SK-N-SH treated with all-trans-retinoic acid at 6 μM for 48 hours (cell line): ENCODE measurements at regions not wholly inside any gene's neighbourhood (a gene's known extent, or its start where the extent isn't known, plus 50 kb on each side); places are given as distances from the start of the nearest gene placed in this dataset.

ENCODE experiments used
- ATAC-seq: fragments of 200-7000 bp; cut with Tn5 transposase; 3 replicates; pipeline ENCODE4 v1.9.1; 2020; ENCODE audit warnings: mild to moderate bottlenecking, moderate library complexity
- ARNTL ChIP-seq: fragments of 450-650 bp; formaldehyde crosslinking; IDR thresholded peaks from 2 replicates; pipeline ENCODE4 v1.5.0; 2020; ENCODE audit warnings: low read depth, mild to moderate bottlenecking, moderate library complexity, borderline replicate concordance
- CREB5 ChIP-seq: fragments of 250-450 bp; sonication (Bioruptor Pico); IDR thresholded peaks from 2 replicates; pipeline ENCODE4 v1.5.1; 2020; ENCODE audit warnings: low read depth, mild to moderate bottlenecking, moderate library complexity
- CSRNP3 ChIP-seq: fragments of 250-450 bp; sonication (Bioruptor Pico); IDR thresholded peaks from 2 replicates; pipeline ENCODE4 v1.5.1; 2021; ENCODE audit warnings: mild to moderate bottlenecking, moderate library complexity
- ESRRG ChIP-seq: fragments of 250-450 bp; sonication (Bioruptor Pico); IDR thresholded peaks from 2 replicates; pipeline ENCODE4 v1.6.1; 2021; ENCODE audit warnings: mild to moderate bottlenecking
- GLIS3 ChIP-seq: fragments of 250-450 bp; sonication (Bioruptor Pico); IDR thresholded peaks from 2 replicates; pipeline ENCODE4 v1.5.0; 2020; ENCODE audit warnings: mild to moderate bottlenecking, moderate library complexity
- ISL1 ChIP-seq: fragments of 250-450 bp; sonication (Bioruptor Pico); IDR thresholded peaks from 2 replicates; pipeline ENCODE4 v2.1.2; 2022; ENCODE audit warnings: mild to moderate bottlenecking, moderate library complexity
- OSR1 ChIP-seq: fragments of 250-450 bp; sonication (Bioruptor Pico); IDR thresholded peaks from 2 replicates; pipeline ENCODE4 v1.8.0; 2022; ENCODE audit warnings: moderate library complexity, mild to moderate bottlenecking, inconsistent platforms
- PATZ1 ChIP-seq: fragments of 250-450 bp; sonication (Bioruptor Pico); IDR thresholded peaks from 2 replicates; pipeline ENCODE4 v1.8.0; 2020; ENCODE audit warnings: mild to moderate bottlenecking, moderate library complexity, borderline replicate concordance
- SNAI2 ChIP-seq: fragments of 250-450 bp; sonication (Bioruptor Pico); IDR thresholded peaks from 2 replicates; pipeline ENCODE4 v1.5.0; 2020; ENCODE audit warnings: mild to moderate bottlenecking, moderate library complexity
- TCF4 ChIP-seq: fragments of 250-450 bp; sonication (Bioruptor Pico); IDR thresholded peaks from 2 replicates; pipeline ENCODE4 v1.8.0; 2021; ENCODE audit warnings: mild to moderate bottlenecking, moderate library complexity, borderline replicate concordance
- TOX ChIP-seq: fragments of 250-450 bp; sonication (Bioruptor Pico); IDR thresholded peaks from 2 replicates; pipeline ENCODE4 v1.8.0; 2021; ENCODE audit warnings: mild to moderate bottlenecking, moderate library complexity, borderline replicate concordance
- TSHZ2 ChIP-seq: fragments of 250-450 bp; sonication (Bioruptor Pico); IDR thresholded peaks from 2 replicates; pipeline ENCODE4 v1.5.0; 2020; ENCODE audit warnings: mild to moderate bottlenecking, moderate library complexity
- ZC3H10 ChIP-seq: fragments of 250-450 bp; sonication (Bioruptor Pico); IDR thresholded peaks from 2 replicates; pipeline ENCODE4 v1.5.1; 2021; ENCODE audit warnings: mild to moderate bottlenecking, moderate library complexity
- ZFP3 ChIP-seq: fragments of 250-450 bp; sonication (Bioruptor Pico); IDR thresholded peaks from 2 replicates; pipeline ENCODE4 v1.5.0; 2020; ENCODE audit warnings: mild to moderate bottlenecking, moderate library complexity
- ZFP30 ChIP-seq: fragments of 450-650 bp; formaldehyde crosslinking; IDR thresholded peaks from 2 replicates; pipeline ENCODE4 v1.5.0; 2022; ENCODE audit warnings: mild to moderate bottlenecking, moderate library complexity
- ZNF565 ChIP-seq: fragments of 450-650 bp; formaldehyde crosslinking; conservative IDR thresholded peaks from 2 replicates; pipeline ENCODE4 v1.5.0; 2020; ENCODE audit warnings: low read depth, mild to moderate bottlenecking, moderate library complexity
- ZNF70 ChIP-seq: fragments of 450-650 bp; formaldehyde crosslinking; IDR thresholded peaks from 2 replicates; pipeline ENCODE4 v1.5.0; 2020; ENCODE audit warnings: mild to moderate bottlenecking, moderate library complexity
- ZNF8 ChIP-seq: fragments of 450-650 bp; formaldehyde crosslinking; IDR thresholded peaks from 2 replicates; pipeline ENCODE4 v1.5.0; 2020; ENCODE audit warnings: mild to moderate bottlenecking, moderate library complexity

DNA sequence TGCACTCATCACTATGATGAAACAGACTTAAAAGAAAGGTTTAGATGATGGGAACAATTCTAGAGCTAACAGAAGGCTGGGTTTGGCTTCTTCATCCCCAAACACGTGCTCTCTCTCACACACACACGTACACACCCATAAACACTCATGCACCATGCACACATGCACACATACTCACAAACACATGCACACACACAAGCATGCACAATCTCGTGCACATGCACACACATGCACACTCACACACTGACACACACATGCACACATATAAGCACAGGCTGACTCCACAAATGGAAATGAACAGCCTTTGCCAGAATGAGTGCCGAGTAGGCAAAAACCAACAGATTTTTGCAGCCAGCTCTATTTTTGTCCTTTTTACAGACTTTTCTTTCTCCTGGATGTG is 1571.6 kb downstream of the AACS start:
- no peak for ATAC-seq

DNA sequence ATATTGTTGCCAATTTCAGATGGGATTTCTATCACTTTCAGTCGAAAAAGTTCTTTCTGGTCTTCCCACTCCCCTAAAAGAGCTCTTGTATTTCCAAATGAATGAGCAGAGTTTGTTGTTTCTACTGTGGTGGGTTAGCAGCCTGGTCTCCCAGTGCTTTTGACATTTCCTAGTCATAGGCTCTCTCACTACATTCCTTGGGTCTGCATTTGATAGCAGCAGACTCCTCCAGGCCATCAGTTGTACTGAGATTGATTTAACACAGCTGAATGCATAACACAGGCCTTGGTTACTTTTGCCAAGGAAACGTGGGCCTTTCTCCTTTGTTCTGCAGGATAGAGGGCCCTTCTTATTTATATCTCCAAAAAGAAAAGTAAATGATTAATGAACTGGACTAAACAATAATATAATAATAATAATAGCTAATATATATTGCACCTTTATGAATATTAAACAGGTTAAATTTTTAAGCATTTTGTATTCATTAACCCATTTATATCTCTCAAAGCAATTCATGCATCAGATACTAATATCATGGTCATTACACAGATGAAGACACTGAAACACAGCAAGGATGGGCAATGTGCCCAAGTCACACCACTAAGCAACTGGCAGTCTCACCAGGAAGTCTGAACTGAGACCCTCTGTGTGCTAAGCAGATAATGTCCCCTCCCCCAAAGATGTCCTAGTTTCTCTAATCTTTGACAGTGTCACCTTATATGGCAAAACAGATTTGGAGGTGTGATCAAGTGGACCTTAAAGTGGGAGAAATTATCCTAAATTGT is 1579.2 kb downstream of the AACS start:
- TF ChIP-seq TOX (CRISPR knock-in tag) (no peak), SNAI2 (CRISPR knock-in tag) (no peak), GLIS3 (CRISPR knock-in tag) (no peak), ISL1 (CRISPR knock-in tag) (no peak), ZNF70 (no peak), PATZ1 (CRISPR knock-in tag) (no peak), CSRNP3 (CRISPR knock-in tag) (no peak)
- no peak for ATAC-seq

More for the DNA sequence above, 1571.6 kb downstream of the AACS start:
- TF ChIP-seq CSRNP3 (CRISPR knock-in tag) = no peak
- no peak for TF ChIP-seq SNAI2 (CRISPR knock-in tag)
- no peak for TF ChIP-seq ISL1 (CRISPR knock-in tag)
- no peak for TF ChIP-seq OSR1 (CRISPR knock-in tag)
- no peak for TF ChIP-seq ZNF8 (CRISPR knock-in tag)
- TF ChIP-seq ESRRG (CRISPR knock-in tag) = no peak
- TF ChIP-seq TCF4 (CRISPR knock-in tag) = no peak
- TF ChIP-seq ZNF565 (CRISPR knock-in tag) = no peak
- no peak for TF ChIP-seq TSHZ2 (CRISPR knock-in tag)
- TF ChIP-seq PATZ1 (CRISPR knock-in tag) = no peak
- TF ChIP-seq ZFP30 = no peak

- TF ChIP-seq ZFP3 (CRISPR knock-in tag) (no peak), SNAI2 (CRISPR knock-in tag) (no peak), CREB5 (CRISPR knock-in tag) (no peak), ARNTL (CRISPR knock-in tag) (no peak), GLIS3 (CRISPR knock-in tag) (no peak), ISL1 (CRISPR knock-in tag) (no peak), ZC3H10 (CRISPR knock-in tag) (no peak), ZFP30 (no peak)
- ATAC-seq = no peak
These were observed 1582.8 kb downstream of the AACS start for GRCh38 chr12:126648074-126648473.
